Subcutaneous abdominal adipose tissue (tissue), 5 donors: ENCODE measurements at regions not wholly inside any gene's neighbourhood (a gene's known extent, or its start where the extent isn't known, plus 50 kb on each side); places are given as distances from the start of the nearest gene placed in this dataset.

Experiments used
- H3K27ac ChIP-seq: one replicate; pipeline ENCODE4 v1.7.0; 2013; ENCODE audit warnings: low read depth, mild to moderate bottlenecking, inconsistent platforms, low read length, moderate library complexity
- H3K27me3 ChIP-seq, 5 donors: one replicate each; pipeline ENCODE4 v1.7.0; 2013; ENCODE audit warnings: low read length in 5 of 5, inconsistent platforms in 1 of 5; ENCODE audit not compliant: control insufficient read depth in 5 of 5, insufficient read depth in 4 of 5
- H3K36me3 ChIP-seq, 5 donors: one replicate each; pipeline ENCODE4 v1.7.0; 2013; ENCODE audit warnings: low read length in 5 of 5; ENCODE audit not compliant: control insufficient read depth in 5 of 5, insufficient read depth in 5 of 5
- H3K4me1 ChIP-seq, 5 donors: one replicate each; pipeline ENCODE4 v1.7.0; 2013; ENCODE audit warnings: low read length in 5 of 5, mild to moderate bottlenecking in 3 of 5, moderate library complexity in 1 of 5; ENCODE audit not compliant: control insufficient read depth in 5 of 5, insufficient read depth in 5 of 5
- H3K4me3 ChIP-seq, 5 donors: one replicate each; pipeline ENCODE4 v1.7.0; 2013; ENCODE audit warnings: low read length in 5 of 5, low read depth in 1 of 5
- H3K9ac ChIP-seq, 5 donors: one replicate each; pipeline ENCODE4 v1.7.0; 2013; ENCODE audit warnings: low read length in 5 of 5, mild to moderate bottlenecking in 4 of 5, moderate library complexity in 3 of 5
- H3K9me3 ChIP-seq, 5 donors: one replicate each; pipeline ENCODE4 v1.7.0; 2013; ENCODE audit warnings: low read length in 5 of 5; ENCODE audit not compliant: control insufficient read depth in 5 of 5
- donor health status: healthy.
- donor health status: healthy.
- donor health status: healthy.
- donor health status: healthy.
- donor health status: healthy.

DNA sequence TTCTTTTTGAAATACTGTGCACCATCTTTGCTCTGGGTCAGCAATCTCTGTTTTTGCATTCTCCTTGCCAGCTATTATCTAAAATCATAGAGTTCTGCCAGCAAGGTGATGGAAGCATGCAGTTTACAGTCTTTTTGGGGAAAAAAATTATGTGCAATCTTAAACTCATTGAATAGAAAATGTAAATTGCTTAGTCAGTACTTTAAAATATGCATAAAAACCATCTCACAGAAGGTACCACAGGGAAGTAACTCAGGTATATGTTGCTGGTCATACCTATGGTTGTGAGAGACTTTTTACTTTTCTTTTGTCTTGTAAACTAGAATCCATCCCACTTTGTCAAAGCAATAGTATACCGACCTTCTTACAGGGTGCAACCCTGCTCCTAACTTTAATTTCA lies 469.8 kb upstream of the ANO3 start:
- no peak overlapping the region for H3K4me3 ChIP-seq
- H3K9me3 ChIP-seq = no peaks in the 10 kb centered on the region
- no peak overlapping the region for H3K27ac ChIP-seq
- peaks cover 0 to 4% (median 0%) of the 10 kb centered on the region in 5 donors for H3K4me1 ChIP-seq
- H3K27me3 ChIP-seq = no peaks in the 10 kb centered on the region
- H3K36me3 ChIP-seq = no peaks in the 10 kb centered on the region
- H3K9ac ChIP-seq = no peak overlapping the region

DNA sequence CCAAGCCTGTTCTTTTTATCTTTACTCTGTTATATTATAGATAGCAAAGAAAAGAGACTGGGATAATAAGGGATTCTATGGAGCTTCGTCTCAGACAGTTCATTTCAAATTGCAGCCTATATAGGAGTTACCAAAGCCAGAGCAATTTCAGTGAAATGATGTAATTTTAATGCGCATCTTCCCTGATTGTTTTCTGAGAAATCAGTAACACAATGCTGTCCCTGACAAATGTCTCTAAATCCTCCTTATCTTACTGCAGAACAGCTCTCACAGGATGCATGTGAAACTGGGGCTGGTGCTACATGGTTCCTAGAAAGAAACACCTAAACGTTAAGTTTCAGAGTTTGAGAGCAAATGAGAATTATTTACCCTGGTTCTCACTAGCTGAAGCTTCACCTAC lies 467.9 kb upstream of the ANO3 start:
- peaks cover 0 to 4% (median 0%) of the 10 kb centered on the region in 5 donors for H3K4me1 ChIP-seq
- no peaks in the 10 kb centered on the region for H3K9me3 ChIP-seq
- H3K36me3 ChIP-seq = no peaks in the 10 kb centered on the region
- no peak overlapping the region for H3K9ac ChIP-seq
- no peak overlapping the region for H3K4me3 ChIP-seq
- H3K27ac ChIP-seq = no peak overlapping the region
- no peaks in the 10 kb centered on the region for H3K27me3 ChIP-seq

DNA sequence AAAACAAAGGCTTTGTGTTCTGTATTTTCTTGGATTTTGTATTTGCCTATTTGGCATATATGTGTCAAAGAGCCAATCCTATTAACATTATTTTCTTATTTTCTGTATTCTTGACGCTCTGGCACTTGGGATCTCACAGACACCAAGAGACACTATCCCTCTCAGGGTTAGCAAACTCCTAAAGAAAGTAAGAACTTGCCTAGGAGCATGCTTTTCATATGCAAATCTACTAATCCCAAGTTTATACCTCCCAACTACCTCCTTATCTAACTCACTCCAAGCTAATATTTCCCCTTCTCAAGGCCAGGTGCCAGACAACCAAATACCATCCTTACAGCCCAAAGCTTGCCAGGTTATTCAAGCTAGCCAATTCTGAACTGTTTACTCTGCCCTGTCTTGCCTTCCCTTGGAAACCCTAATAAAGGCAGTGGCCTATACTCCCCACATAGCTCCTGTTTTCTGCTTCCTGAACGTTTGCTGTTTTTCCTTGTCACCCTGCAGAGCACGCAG lies 455.4 kb upstream of the ANO3 start:
- Histone ChIP-seq H3K4me3 (no peak overlapping the region), H3K27me3 (no peaks in the 10 kb centered on the region), H3K4me1 (no peaks in the 10 kb centered on the region), H3K36me3 (no peaks in the 10 kb centered on the region), H3K27ac (no peak overlapping the region), H3K9me3 (no peaks in the 10 kb centered on the region), H3K9ac (no peak overlapping the region)

DNA sequence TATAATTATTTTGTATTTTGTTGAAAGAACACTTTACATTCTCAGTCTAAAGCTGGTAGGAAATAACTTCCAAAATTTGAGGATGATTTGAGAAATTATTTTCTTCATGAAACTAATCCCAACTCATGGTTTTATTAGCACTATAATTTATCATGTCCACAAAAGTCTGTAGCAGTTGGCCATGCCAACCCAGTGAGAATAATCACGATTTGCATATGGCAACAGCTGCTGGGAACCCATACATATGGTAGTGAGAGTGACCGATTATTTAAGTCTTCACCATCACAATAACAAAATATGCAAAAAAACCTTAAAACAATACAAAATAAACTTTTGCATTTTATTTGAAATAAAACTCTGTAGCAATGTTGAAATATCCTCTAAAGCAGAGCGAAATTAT lies 445.9 kb upstream of the ANO3 start:
- H3K4me3 ChIP-seq = no peak overlapping the region
- no peak overlapping the region for H3K9ac ChIP-seq
- H3K4me1 ChIP-seq = no peaks in the 10 kb centered on the region
- H3K36me3 ChIP-seq = no peaks in the 10 kb centered on the region
- H3K27ac ChIP-seq = no peak overlapping the region
- no peaks in the 10 kb centered on the region for H3K27me3 ChIP-seq
- no peaks in the 10 kb centered on the region for H3K9me3 ChIP-seq

DNA sequence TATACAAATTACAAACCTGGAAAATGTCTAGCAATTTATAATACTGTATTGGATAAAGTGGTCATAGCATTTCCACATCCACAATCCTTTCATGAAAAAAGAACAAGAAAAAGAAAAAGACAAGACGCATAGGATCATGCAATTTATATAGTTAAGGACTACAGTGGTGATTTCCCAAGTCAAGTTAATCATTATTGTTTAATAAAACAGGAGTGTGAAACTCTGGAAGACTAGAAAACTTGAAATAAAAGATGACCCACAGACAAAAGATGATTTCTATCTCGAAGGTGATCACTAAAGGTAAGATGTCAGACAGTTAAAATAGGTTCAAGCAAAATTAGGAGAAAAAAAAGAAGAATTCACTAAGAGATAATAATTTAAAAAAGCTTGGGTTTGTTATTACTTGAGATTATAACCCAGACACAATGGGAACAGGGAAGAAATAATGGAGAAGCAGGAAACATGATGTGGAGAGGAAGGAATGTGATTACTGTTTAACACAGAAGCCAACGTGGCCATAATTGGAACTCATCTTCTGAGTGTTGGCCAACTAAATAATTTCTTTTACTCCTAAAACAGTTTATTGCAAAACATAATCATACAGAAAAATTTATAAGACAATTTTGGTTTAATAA lies 441.2 kb upstream of the ANO3 start:
- no peak overlapping the region for H3K9ac ChIP-seq
- H3K27ac ChIP-seq = no peak overlapping the region
- H3K4me1 ChIP-seq = no peaks in the 10 kb centered on the region
- H3K9me3 ChIP-seq = no peaks in the 10 kb centered on the region
- no peaks in the 10 kb centered on the region for H3K27me3 ChIP-seq
- H3K36me3 ChIP-seq = no peaks in the 10 kb centered on the region
- no peak overlapping the region for H3K4me3 ChIP-seq

DNA sequence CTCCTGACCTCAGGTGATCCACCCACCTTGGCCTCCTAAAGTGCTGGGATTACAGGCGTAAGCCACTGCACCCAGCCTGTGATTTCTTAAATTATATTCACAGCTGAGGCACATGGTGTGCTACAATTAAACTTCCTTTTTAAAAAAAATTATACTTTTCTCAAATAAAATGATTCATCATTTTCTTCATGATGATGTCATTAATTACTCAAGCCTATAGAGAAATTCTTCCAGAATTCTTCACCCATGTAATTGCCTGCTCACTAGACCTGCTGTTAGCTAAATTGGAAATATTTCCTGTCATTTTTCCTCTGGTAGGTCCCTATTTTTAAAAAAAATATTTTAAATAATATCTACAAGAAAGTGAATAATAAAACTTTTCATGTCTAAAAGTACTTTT lies 440.0 kb upstream of the ANO3 start:
- Histone ChIP-seq H3K4me3 (no peak overlapping the region), H3K9ac (no peak overlapping the region)

DNA sequence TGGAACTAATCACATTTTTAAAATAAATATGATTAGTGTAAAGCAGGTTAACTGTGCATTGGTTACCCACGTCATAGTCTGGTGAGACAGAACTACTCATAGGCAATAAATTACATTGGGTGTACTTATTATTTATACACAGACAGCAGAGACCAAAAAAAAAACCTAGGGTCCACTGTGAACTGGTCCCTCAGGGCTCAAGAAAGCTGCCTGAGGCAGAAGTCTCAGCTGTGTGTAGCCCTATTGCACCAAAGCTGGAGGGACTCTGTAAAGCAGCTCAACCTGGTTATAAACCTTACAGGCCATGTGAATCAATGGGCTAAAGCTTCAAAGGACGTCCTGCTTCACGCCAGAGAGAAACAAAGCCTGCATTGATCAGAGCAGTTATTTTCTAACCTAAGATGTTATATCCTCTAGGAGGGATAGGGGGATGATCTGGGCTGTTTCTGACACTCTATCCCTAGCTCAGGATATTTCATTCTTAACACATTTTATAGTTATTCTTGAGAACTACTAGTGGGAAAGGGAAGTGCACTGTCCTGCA lies 432.2 kb upstream of the ANO3 start:
- Histone ChIP-seq H3K36me3 (no peaks in the 10 kb centered on the region), H3K9ac (no peak overlapping the region), H3K27me3 (no peaks in the 10 kb centered on the region), H3K9me3 (no peaks in the 10 kb centered on the region), H3K27ac (no peak overlapping the region), H3K4me1 (no peaks in the 10 kb centered on the region), H3K4me3 (no peak overlapping the region)

More for the DNA sequence above, 440.0 kb upstream of the ANO3 start:
- Histone ChIP-seq H3K36me3 (no peaks in the 10 kb centered on the region), H3K4me1 (no peaks in the 10 kb centered on the region), H3K27ac (no peak overlapping the region), H3K27me3 (no peaks in the 10 kb centered on the region), H3K9me3 (no peaks in the 10 kb centered on the region)

DNA sequence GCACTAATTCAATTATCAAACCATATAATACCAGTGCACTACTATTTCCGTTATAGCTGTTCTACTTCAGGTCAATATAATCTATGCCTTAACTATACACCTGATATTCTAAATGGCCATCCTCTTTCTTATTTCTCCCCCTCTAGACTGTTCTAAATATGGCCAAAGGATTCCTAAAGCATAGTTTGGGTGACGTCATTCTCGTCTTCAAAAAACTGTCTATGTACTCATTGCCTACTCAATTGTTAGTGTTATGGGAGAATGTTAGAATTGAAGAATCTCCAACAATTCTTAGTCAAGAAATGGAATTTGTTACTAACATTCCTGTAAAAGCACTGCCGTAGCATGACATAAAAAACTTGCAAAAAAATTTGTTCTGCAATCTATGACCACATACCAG lies 431.1 kb upstream of the ANO3 start:
- H3K27me3 ChIP-seq = no peaks in the 10 kb centered on the region
- no peak overlapping the region for H3K4me3 ChIP-seq
- no peaks in the 10 kb centered on the region for H3K36me3 ChIP-seq
- H3K9ac ChIP-seq = no peak overlapping the region
- no peaks in the 10 kb centered on the region for H3K9me3 ChIP-seq
- H3K27ac ChIP-seq = no peak overlapping the region
- H3K4me1 ChIP-seq = no peaks in the 10 kb centered on the region

DNA sequence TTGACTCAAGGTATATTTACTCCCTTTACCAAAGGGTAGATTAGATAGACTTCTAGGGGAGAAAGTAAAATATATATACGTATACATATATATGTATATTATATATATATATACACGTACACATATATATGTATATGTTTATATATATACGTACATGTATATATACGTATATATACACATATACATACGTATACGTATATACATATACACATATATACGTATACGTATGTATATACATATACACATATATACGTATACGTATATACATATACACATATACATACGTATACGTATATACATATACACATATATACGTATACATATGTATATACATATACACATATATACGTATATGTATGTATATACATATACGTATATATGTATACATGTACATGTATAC lies 430.5 kb upstream of the ANO3 start:
- no peak overlapping the region for H3K9ac ChIP-seq

DNA sequence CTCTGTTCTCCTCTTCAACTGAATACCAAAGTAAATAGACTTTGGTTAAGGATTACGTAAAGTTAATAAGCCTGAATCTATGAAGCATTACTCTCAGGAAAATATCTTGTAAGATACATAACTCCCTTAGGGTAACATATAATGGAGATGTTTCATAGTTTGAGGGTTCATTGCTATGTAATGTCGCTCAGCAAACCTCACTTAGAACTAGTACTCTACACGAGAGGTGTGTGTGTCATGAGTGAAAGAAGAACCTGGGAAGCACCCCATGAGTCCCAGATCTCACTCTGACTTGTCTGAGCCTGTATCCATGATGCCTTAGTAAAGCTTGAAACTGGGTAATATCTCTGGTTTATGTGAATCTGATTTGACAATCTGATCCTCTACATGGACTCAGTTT lies 429.5 kb upstream of the ANO3 start:
- peaks cover 0 to 3% (median 0%) of the 10 kb centered on the region in 5 donors for H3K9me3 ChIP-seq
- H3K27ac ChIP-seq = no peak overlapping the region
- H3K9ac ChIP-seq = no peak overlapping the region
- no peak overlapping the region for H3K4me3 ChIP-seq
- no peaks in the 10 kb centered on the region for H3K4me1 ChIP-seq
- H3K27me3 ChIP-seq = no peaks in the 10 kb centered on the region
- H3K36me3 ChIP-seq = no peaks in the 10 kb centered on the region

More for the DNA sequence above, 430.5 kb upstream of the ANO3 start:
- Histone ChIP-seq H3K4me3 (no peak overlapping the region), H3K27me3 (no peaks in the 10 kb centered on the region), H3K27ac (no peak overlapping the region), H3K9me3 (no peaks in the 10 kb centered on the region), H3K36me3 (no peaks in the 10 kb centered on the region), H3K4me1 (no peaks in the 10 kb centered on the region)
